GM08714 (cell line): ENCODE measurements at regions not wholly inside any gene's neighbourhood (a gene's known extent, or its start where the extent isn't known, plus 50 kb on each side); places are given as distances from the start of the nearest gene placed in this dataset.

Source experiments
- H3K4me3 ChIP-seq: fragments of 200-500 bp; sonication (Bioruptor generic); 2 replicates; pipeline ENCODE4 v1.5.1; 2014; ENCODE audit warnings: mild to moderate bottlenecking, low read length, inconsistent platforms
- ZNF274 ChIP-seq: IDR thresholded peaks from 2 replicates; pipeline ENCODE4 v1.6.1; 2012; ENCODE audit warnings: mild to moderate bottlenecking, low read depth, low read length

GRCh38 chr22:48018346-48018745 lies 1255.9 kb downstream of the TBC1D22A start:
- no peak for TF ChIP-seq ZNF274
- H3K4me3 ChIP-seq, result no peak overlapping the region

- TF ChIP-seq ZNF274, result no peak
- H3K4me3 ChIP-seq, result no peak overlapping the region
These were observed 1253.3 kb downstream of the TBC1D22A start for GRCh38 chr22:48015701-48016100.

GRCh38 chr22:48004936-48005335 lies 1242.5 kb downstream of the TBC1D22A start:
- TF ChIP-seq ZNF274, result no peak
- no peak overlapping the region for H3K4me3 ChIP-seq

GRCh38 chr22:48004038-48004437 lies 1241.6 kb downstream of the TBC1D22A start:
- H3K4me3 ChIP-seq, result no peak overlapping the region
- TF ChIP-seq ZNF274, result no peak

- TF ChIP-seq ZNF274, result no peak
- no peak overlapping the region for H3K4me3 ChIP-seq
These were observed 1238.7 kb downstream of the TBC1D22A start for GRCh38 chr22:48001101-48001500.

DNA sequence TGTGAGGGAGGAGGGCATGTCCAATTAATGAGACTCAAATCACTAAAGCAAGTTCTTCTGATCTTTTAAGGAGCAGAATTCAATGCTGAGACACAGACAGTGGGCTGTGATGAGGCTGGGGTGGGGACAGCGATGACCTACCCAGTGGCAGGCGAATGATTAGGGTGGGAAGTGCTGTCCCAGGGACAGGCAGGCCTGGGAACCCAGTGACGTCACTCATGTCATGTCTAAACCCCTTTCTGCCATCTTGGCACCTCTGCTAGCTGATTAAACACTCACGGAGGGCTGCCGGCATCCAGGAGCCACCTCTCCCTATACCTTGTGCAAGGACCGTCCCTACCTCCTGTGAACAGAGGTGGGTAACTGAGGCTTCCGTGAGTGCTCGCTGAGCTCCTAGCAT lies 1235.2 kb downstream of the TBC1D22A start:
- no peak overlapping the region for H3K4me3 ChIP-seq
- no peak for TF ChIP-seq ZNF274

GRCh38 chr22:47997052-47997590 lies 1234.7 kb downstream of the TBC1D22A start:
- no peak overlapping the region for H3K4me3 ChIP-seq
- TF ChIP-seq ZNF274, result no peak

GRCh38 chr22:47996446-47996857 lies 1234.0 kb downstream of the TBC1D22A start:
- H3K4me3 ChIP-seq, result no peak overlapping the region
- TF ChIP-seq ZNF274, result no peak

GRCh38 chr22:47995718-47996117 lies 1233.3 kb downstream of the TBC1D22A start:
- H3K4me3 ChIP-seq, result no peak overlapping the region
- TF ChIP-seq ZNF274, result no peak

DNA sequence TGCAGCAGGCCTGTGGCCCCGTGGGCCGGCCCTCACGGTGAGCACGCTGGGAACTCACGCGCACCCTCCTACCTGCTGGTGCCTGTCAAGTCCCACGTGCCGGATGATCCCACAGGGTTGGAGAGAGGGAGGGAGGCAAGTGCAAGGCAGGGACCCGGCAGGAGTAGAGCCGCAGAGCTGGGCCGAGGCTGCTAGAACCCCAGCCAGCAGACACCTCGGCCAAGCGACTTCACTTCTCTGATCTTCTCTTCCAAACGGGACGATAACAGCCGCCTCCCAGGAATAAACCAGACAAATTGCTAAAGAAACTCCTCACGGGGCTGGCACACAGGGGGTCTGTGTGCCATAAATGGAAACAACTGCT lies 1232.8 kb downstream of the TBC1D22A start:
- no peak for TF ChIP-seq ZNF274

GRCh38 chr22:47994601-47995263 lies 1232.3 kb downstream of the TBC1D22A start:
- no peak for TF ChIP-seq ZNF274
- H3K4me3 ChIP-seq, result no peak overlapping the region

More for the DNA sequence above, 1232.8 kb downstream of the TBC1D22A start:
- no peak overlapping the region for H3K4me3 ChIP-seq

GRCh38 chr22:47994045-47994444 lies 1231.6 kb downstream of the TBC1D22A start:
- H3K4me3 ChIP-seq, result no peak overlapping the region
- TF ChIP-seq ZNF274, result no peak

GRCh38 chr22:47990481-47990880 lies 1228.0 kb downstream of the TBC1D22A start:
- H3K4me3 ChIP-seq, result no peak overlapping the region
- TF ChIP-seq ZNF274, result no peak

GRCh38 chr22:47987885-47988515 lies 1225.5 kb downstream of the TBC1D22A start:
- TF ChIP-seq ZNF274, result no peak
- H3K4me3 ChIP-seq, result no peak overlapping the region

DNA sequence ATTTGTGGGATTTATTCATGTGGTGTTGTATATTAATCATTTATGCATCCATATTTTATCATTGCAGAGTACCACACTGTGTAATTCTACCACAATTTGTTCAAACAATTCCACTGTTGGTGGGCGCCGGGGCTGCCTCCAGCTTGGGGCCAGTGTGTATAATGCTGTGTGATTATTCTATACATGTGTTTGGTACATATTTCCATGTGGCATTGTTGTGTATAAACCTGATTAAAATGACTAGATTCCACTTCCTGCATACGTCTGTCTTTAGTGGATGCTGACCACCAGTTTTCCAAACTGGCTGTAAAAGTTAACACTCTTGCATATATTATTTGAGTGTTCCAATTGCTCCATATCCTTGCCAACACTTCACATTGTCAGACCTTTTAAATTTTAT lies 1213.8 kb downstream of the TBC1D22A start:
- no peak for TF ChIP-seq ZNF274
- H3K4me3 ChIP-seq, result no peak overlapping the region
